HG03571 (cell line): ENCODE measurements at regions not wholly inside any gene's neighbourhood (a gene's known extent, or its start where the extent isn't known, plus 50 kb on each side); places are given as distances from the start of the nearest gene placed in this dataset.

Source experiments
- ATAC-seq: cut with Tn5 transposase; IDR thresholded peaks from one replicate; pipeline ENCODE4 v1.9.1; 2021; ENCODE audit not compliant: unreplicated experiment

- no peak for ATAC-seq
These were observed 52.1 kb upstream of the HTATIP2 start for GRCh38 chr11:20311444-20311843.

GRCh38 chr11:20310596-20311394, 52.7 kb upstream of the HTATIP2 start:
- no peak for ATAC-seq

- ATAC-seq = no peak
These were observed 53.4 kb upstream of the HTATIP2 start for GRCh38 chr11:20310137-20310536.

GRCh38 chr11:20309231-20310025, 54.1 kb upstream of the HTATIP2 start:
- no peak for ATAC-seq

GRCh38 chr11:20308601-20309000, 54.9 kb upstream of the HTATIP2 start:
- no peak for ATAC-seq

- ATAC-seq = no peak
These were observed 60.0 kb upstream of the HTATIP2 start for GRCh38 chr11:20303391-20303965.

- ATAC-seq = no peak
These were observed 69.5 kb upstream of the HTATIP2 start for GRCh38 chr11:20293992-20294391.

GRCh38 chr11:20293531-20293930, 70.0 kb upstream of the HTATIP2 start:
- no peak for ATAC-seq

- ATAC-seq = no peak
These were observed 73.8 kb upstream of the HTATIP2 start for GRCh38 chr11:20289732-20290131.

- ATAC-seq = no peak
These were observed 80.0 kb upstream of the HTATIP2 start for GRCh38 chr11:20283475-20283874.

- peak; percentile 43 for ATAC-seq
These were observed 84.8 kb upstream of the HTATIP2 start for GRCh38 chr11:20278727-20279126.

- ATAC-seq = no peak
These were observed 86.5 kb upstream of the HTATIP2 start for GRCh38 chr11:20277014-20277413.

- no peak for ATAC-seq
These were observed 87.2 kb upstream of the HTATIP2 start for GRCh38 chr11:20275987-20276965.

- no peak for ATAC-seq
These were observed 89.5 kb upstream of the HTATIP2 start for GRCh38 chr11:20274031-20274430.

GRCh38 chr11:20261526-20261925, 101.3 kb upstream of the DBX1 start:
- ATAC-seq = no peak

GRCh38 chr11:20260307-20260706, 100.0 kb upstream of the DBX1 start:
- no peak for ATAC-seq

GRCh38 chr11:20259506-20259905, 99.2 kb upstream of the DBX1 start:
- ATAC-seq = no peak

GRCh38 chr11:20258376-20258895, 98.2 kb upstream of the DBX1 start:
- ATAC-seq = no peak

- ATAC-seq = no peak
These were observed 96.7 kb upstream of the DBX1 start for GRCh38 chr11:20256925-20257324.

GRCh38 chr11:20253796-20254195, 93.5 kb upstream of the DBX1 start:
- no peak for ATAC-seq
